Stimulated activated CD4-positive, alpha-beta T cell treated with anti-CD3 and anti-CD28 coated beads, TNF-alpha, amount 100 ng/mL, for 4 hours (primary cell): ENCODE measurements at regions not wholly inside any gene's neighbourhood (a gene's known extent, or its start where the extent isn't known, plus 50 kb on each side); places are given as distances from the start of the nearest gene placed in this dataset.

Source experiments
- DNase-seq, 3 experiments: peaks; one replicate each; pipeline ENCODE4 v3.0.0-alpha.2; 2020; ENCODE audit warnings: low read depth in 3 of 3

DNA sequence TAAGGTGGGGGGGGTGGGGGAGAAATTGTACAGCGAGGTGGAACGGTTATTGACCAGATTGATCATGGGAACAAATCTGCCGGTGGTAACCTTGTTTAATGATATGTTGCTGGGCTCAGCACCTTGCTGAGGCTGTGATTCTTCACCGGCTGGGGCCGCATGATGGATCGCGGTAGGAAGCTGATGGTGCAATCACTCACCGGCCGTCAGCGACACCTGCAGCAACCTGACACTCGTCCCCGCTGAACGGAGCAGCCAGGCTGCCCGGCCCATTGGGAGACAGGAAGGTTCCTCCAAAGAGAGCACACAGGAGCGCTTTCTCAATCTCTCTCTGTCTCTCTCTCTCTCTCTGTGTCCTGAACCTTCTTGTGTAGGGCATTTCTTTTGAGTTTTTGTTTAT, 128.5 kb upstream of the RRP15 start:
- DNase-seq: no peak

DNA sequence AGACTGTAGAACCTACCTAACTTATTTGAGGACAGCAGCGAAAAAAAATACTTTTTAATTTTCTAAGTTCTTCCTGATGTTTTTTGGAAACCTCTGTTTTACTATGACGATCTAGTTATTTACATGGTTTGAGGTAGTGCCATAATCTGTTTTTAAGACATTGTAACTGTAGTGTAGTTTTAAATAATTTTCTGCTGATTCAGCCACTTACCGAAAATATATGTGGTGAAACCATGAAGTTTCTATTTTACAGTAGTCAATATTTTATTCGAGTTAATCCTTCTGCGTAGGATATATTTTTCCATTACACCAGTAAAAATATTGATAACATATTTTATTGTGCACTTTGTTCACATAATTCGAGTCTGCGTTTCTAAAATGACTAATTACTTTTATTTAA, 121.7 kb upstream of the RRP15 start:
- no peak for DNase-seq

DNA sequence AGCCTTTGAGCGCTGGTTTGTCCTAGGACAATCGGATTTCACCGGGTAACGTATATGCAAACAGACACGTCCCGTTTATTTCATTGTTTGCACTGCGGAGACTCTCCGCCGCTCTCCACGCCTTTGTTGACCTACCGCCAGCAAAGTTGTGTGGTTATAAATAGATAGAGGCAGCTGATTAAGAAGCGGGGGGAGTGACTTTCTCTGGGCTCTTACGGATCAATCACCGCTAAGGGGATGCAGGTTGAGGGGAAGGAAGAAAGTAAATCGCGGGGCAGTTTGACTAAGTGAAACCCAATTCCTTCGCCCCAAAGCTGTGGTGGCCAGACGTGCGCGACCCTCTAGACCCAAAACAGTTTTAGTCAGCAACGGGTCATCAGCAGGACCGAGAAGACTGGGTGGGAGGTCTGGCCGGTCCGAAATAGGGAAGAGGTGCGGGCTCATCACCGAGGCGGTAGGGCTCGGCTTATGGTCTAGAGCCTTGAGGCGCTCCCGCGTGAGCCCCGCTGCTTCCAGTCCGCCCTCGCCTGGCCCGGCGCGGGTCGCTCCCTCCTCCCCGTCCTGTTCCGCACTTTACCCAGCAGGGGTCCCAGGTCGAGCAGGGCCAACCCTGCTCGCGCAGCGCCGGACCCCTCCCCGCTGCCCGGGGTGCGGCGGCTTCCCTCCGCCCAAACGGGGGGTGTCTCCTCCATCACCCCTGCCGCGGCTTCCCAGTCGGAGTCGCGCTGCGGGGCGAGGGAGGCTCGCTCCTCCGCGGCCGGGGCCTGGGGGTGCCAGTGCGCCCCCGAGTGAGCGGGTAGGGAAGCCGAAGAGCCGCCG, 120.8 kb upstream of the RRP15 start:
- DNase-seq: no peak

DNA sequence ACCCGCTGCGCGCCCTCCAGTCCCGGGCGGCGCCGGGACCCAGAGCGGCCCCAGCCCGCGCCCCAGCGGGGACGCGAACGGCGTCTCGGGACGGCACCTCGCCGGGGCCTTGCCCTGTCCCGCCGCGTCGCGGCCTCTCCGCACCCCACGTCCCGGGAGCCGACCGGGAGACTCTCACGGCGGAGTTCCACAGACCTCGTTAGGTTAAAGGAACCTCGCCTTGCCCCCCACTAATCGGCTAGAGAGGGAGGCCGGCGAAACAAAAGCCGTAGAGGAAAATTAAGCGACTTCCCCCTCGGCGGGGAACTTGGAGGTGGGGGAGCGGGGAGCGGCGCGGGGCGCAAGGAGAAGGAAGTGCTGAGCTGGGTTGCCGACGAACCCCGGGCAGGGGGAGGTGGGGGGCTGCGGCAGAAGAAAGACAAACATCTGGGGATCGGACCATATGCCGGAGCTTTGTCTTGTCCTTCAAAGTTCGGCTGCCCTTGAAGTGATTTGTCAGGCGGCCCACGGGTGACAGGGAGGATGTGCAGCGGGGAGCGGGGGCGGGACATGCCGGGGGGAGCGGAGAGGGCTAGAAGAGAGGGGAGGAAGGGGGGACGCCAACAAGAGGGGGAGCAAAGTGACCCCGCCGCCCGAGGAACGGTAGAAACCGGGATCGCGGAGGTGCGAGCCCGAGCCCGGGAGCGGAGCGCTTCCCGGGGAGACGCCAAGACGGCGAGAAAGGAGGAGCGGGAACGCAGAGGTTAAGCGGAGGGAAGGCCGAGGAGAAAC, 120.0 kb upstream of the RRP15 start:
- peak in 1 of 3 experiments; percentile 14 for DNase-seq

DNA sequence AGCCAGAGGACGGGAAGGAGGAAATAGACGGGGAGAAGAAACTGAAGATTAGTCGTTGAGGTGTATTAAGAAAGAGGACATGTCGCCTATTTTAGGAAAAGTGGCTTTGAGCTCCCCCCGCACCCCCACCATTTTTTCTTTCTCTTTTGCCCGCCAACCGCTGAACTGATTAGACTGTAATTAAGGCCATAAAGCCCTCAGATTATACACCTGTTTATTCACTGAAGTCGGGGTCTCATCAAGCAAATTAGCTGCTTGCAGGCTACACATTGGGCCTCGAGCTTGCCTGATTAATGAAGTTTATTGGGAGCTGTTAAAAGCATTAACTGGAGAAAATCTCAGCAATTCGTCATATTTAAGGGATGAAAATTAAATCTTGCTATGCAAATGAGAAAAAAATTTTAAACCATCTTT, 119.4 kb upstream of the RRP15 start:
- DNase-seq: no peak

DNA sequence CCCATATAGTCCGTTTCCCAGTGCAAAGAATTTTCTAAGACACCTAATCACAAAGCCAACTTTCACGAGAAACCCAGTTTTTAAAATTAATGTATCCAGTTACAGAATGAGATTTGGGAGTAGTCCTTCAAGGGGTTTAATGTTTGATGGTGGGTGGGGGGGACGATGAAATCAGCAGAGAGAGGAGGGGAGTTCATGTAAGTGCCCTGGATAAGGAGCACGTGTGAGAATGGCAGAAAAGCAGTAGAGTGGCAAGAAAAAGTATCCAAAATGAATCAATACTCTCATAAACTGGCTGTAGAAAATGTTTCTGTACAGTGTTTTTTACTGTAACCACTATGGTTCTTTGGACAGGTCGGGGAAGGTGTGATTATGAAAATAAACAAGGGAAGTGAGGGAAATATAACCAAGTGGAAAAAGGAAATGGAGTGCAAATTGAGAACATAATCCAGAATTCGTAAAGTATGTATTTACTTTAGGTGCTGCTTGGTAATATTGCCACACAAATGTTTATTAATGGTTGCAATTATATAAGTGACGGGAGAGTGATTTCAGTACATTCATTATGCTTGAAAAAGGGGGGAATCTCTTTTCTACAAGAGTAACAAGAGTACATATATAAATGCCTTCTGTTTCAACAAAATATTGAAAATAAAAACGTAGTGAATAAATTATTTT, 118.7 kb upstream of the RRP15 start:
- DNase-seq: no peak

DNA sequence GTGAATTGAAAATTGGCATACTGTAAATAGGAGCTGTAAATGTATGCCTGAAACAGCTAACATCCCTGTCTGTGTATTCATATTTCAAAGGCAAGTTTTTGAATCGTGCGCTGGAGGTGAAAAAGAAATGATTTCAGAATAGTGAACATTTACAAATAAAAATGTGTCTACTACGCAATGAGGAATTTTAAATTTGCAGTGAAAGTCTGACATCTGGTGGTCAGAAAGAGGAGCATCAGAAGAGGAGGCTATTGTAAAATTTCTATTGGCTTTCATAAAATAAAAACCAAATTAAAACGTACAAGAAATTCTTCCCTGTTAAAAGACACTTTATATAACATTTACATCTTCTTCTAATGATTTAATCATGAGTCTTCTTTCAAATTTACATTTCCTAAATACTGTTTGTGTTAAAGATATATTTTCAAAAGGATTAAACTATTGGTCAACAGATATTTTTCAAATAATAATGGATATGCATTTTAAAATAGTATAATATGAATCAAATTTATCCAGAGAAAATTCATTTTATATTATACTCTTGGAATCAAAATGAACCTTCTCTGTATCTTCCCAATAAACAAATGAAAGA, 113.7 kb upstream of the RRP15 start:
- no peak for DNase-seq

DNA sequence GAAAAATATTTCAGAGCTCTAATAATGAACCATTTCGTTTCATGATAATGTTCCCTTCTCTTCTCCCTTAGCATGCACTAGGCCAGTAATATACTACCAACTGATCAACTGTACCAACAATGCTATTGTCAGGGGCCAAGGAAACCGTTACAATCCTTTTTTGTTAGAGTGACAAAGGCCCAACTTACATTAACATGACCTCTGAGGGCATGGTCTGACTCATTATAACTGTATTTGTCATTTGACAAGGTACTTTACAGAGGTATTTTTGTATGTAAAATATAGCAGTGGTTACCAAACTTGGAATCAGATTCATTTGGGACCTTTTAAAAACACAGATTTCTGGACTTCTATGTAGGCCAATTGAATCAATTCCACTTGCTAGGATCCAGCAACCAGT, 102.6 kb upstream of the RRP15 start:
- no peak for DNase-seq

DNA sequence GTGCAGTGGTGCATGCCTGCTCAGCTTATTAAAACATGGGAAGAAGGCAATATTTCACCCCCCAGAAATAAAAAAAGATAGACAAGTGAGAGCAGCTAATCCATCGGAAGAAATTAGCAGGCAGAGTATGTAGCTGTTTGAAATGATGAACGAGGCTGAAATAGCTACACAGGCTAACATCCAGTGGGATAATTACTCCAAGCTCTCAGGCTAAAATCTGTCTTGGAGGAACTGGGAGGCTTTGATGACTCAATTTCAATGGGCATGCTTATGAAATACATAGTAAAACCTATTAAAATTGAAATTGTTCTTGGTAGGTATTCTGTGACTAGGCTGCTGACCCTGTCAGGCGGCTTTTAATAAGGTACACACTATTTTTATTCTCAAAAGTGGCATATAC, 84.1 kb upstream of the RRP15 start:
- DNase-seq: no peak

DNA sequence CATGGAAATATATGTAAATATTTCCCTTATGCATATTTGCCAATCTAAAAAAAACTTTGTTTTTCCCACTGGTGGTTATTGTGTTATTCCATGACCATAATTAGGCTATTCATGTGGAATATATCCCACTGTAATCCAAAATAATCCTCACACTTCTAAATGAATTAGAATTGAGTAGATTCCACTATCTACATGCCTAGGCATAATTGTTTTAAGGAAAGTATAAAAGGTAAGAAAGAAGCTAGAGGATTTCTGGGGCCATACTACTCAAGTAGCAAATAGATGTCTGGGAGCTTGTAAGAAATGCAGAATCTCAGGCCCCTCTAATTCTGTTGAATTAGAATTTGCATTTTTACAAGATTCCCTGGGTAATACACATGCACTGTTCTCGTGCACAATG, 83.5 kb upstream of the RRP15 start:
- DNase-seq: no peak

DNA sequence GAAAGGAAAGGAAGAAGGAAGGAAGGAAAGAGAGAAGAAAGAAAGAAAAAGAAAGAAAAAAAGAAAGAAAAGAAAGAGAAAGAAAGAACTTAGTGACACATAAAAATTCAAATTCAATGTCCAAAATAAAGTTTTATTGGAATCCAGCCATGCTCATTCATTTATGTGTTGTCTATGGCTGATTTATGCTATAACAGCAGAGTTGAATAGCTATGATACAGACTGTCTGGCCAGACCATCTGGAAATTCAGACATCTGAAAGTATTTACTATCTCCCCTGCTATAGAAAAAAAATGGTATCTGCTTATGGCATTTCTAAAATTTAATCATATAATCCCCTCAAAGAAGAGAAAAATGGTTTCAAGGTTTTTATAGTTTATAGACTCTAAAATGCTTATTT, 79.4 kb upstream of the RRP15 start:
- no peak for DNase-seq

DNA sequence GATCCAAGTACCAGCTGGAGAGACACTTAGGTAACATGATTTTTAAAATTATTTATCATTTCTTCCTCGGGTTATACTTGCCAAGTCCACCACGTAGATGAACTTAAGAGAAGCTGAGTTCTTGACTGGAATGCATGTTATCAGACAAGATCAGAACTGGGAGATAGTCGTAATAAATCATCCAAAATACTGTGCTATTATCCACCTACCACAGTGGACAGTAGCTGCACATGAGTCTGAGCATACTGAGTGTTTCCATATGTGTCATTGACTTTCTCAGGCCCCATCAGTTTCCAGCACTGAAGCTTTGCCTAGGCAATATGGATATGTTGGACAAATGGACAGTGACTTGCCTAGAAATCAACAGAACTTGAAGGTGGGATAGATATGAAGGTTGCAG, 77.9 kb upstream of the RRP15 start:
- no peak for DNase-seq

DNA sequence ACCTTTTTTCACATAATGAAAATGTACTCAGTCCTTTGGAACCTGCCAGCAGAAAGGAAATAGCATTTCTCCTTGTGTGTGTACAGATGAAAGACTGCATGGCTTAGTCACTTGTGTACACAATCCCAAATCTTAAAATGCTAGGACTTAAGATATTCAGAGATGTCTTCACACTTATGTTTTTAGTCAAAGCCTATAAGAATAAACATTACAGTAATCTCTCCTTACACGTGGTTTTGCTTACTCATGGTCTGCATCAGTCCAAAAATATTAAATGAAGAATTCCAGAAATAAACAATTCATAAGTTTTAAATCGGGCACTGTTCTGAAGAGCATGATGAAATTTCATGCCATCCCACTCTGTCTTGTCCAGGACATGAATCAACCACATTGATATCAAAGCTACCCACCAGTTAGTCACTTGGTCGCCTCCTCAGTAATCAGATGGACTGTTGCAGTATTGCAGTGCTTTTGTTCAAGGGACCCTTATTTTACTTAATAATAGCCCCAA, 75.7 kb upstream of the RRP15 start:
- no peak for DNase-seq

DNA sequence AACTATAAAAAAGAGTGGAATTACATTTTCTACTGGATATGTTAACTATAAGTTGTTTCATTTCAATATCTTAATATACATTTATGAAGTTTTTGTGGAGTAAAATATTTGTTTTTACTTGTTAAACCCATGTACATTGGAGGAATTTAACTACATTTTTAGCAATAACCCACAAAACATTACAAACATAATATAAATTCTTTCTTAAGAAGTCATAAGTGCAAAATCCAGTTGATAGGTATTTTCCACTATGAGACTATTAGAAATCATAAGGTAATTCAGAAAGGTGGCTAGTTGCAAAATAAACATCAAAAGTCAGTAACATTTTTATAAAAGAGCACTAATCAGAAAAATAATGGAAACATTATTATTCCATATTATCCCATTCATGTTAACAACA, 73.9 kb upstream of the RRP15 start:
- no peak for DNase-seq

DNA sequence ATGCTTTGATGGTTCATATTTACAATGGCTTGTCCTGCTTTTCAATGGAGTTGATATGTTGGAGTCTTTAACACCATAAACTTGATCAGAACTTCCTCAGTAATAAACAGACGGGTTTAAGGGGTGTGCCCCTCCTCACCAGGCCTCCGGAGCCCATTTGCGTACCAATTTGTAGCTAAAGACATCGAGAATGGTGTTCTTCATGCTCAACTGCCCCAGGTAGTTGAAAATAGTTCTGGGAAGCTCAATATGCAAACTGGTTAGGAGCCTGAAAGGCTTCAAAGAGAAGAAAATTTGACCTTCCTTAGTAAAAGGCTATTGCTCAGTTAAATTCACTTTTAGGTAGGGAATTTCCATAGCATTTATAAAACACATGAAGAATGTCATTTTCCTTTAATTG, 68.1 kb upstream of the RRP15 start:
- DNase-seq: no peak

DNA sequence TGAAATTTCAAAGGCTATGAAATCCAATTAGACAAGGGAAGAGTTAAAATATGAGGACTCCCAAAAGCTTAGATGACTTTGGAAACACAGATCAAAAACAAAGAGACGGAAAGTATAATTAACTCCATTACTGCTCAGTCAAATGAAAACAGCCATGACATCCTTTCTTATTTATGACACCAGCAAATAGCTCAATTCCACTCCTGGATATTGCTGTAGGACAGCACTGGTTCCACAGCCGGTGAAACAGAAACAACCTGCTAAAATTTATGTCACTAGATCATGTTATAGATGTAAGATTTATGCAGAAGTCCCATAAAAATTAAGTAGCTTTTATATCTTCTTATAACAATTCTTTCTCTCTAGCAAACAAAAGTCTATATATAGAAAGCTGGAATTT, 65.6 kb upstream of the RRP15 start:
- DNase-seq: no peak

DNA sequence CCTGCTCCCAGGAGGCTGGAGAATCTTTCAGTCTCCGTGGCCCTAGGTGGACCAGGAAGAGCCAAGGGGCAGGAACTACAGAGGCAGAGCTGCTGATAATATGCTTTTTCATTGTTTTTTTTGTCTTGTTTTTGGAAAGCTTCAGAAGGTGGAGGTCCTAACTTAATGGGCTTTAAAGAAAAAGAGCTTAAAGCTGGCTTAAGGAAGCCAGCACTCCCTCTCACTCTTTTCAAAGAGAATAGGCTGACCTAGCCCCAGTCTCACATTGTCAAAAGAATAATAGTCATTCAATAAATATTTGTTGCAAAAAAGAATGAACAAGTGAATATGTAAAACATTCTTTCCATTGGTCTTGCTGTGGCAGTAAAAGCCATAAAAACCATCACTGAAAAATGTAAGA, 61.0 kb upstream of the RRP15 start:
- no peak for DNase-seq

DNA sequence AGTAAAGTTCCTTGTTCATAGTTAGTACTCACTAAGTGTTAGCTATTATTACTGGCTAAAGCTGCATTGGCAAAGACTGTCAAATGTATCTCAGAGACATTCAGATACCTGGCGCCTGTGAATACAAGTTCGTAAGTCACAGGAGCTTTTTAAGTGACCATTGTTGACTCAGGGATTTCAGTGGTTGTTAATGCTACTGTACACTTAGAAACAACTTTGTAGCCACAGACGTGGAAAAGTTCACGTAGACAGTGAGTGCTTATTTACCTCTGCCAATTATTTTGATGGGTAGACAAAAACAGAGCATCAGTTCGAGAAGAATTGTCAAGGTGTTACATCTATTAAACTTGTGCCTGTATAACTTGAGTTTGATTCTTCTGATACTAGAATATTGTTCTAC, 59.1 kb upstream of the RRP15 start:
- no peak for DNase-seq
